Esophagus squamous epithelium (tissue), 4 donors: ENCODE measurements at regions not wholly inside any gene's neighbourhood (a gene's known extent, or its start where the extent isn't known, plus 50 kb on each side); places are given as distances from the start of the nearest gene placed in this dataset.

ENCODE experiments used
- POLR2A ChIP-seq, 4 donors: fragments of 450-650 bp; IDR thresholded peaks; one replicate each; pipeline ENCODE4 v1.6.1; 2017; ENCODE audit warnings: antibody characterized with exemption in 4 of 4, mild to moderate bottlenecking in 4 of 4, moderate library complexity in 3 of 4
- TF ChIP-seq, protein P1 (sequence below), 6 experiments: fragments of 450-650 bp in 4 of 6; fragments of 200-600 bp in 2 of 6; sonication (generic) in 2 of 6; IDR thresholded peaks; one replicate each; pipeline ENCODE4 v1.5.1; 2016 to 2019; ENCODE audit warnings: antibody characterized with exemption in 6 of 6, mild to moderate bottlenecking in 4 of 6, moderate library complexity in 4 of 6

DNA sequence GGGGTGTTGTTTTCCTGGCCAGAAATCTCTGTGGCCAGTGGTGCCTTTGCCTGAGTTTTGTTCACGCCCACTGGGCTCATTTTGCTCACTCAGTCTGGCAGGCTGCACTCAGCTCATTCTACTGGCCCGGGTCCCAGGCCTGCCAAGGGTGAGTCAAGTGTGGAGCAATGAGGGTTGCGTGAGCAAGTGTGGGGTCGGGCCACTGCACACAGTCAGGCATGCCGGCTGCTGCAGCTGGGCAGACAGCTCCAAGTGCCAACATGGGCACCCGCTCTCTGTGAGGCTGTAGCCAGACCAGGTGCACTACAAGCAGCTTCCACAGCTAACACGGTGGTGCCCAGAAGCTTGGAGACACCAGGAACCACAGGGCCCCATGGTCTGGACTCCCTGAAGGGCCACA, 801.1 kb upstream of the RAB6C start:
- TF ChIP-seq, protein P1, sequence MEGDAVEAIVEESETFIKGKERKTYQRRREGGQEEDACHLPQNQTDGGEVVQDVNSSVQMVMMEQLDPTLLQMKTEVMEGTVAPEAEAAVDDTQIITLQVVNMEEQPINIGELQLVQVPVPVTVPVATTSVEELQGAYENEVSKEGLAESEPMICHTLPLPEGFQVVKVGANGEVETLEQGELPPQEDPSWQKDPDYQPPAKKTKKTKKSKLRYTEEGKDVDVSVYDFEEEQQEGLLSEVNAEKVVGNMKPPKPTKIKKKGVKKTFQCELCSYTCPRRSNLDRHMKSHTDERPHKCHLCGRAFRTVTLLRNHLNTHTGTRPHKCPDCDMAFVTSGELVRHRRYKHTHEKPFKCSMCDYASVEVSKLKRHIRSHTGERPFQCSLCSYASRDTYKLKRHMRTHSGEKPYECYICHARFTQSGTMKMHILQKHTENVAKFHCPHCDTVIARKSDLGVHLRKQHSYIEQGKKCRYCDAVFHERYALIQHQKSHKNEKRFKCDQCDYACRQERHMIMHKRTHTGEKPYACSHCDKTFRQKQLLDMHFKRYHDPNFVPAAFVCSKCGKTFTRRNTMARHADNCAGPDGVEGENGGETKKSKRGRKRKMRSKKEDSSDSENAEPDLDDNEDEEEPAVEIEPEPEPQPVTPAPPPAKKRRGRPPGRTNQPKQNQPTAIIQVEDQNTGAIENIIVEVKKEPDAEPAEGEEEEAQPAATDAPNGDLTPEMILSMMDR (IDR thresholded peaks at IDR 0.05), result no peak
- no peak for TF ChIP-seq POLR2A (IDR thresholded peaks at IDR 0.05)
